ENCODE measurements at regions not wholly inside any gene's neighbourhood (a gene's known extent, or its start where the extent isn't known, plus 50 kb on each side); places are given as distances from the start of the nearest gene placed in this dataset.

DNA sequence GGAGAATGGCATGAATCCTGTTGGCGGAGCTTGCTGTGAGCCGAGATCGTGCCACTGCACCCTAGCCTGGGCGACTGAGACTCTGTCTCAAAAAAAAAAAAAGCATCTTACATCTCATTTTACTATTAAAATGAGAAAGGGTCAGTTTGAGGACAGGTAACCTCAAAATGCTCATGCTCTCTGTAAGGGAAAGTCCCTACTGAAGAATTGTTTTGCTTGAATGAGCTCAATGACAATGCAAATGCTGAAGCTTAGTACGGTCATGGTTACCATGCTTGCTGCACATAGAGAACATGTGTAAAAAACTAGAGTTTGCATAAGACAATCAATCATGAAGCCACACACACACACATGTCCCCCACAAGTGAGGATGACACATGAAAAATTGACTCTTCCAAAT lies 541.8 kb upstream of the AMELY start:
- Histone ChIP-seq H4K20me1 (ENCODE audit: insufficient read depth, low read length) (no peaks in the 10 kb centered on the region), H3K36me3 (ENCODE audit: insufficient read depth, low read length) (no peaks in the 10 kb centered on the region), H3K9me2 (ENCODE audit: low read depth, low read length) (no peaks in the 10 kb centered on the region), H3K27me3 (ENCODE audit: insufficient read depth, low read length) (no peaks in the 10 kb centered on the region), H3F3A (ENCODE audit: insufficient read depth, low read length) (no peaks in the 10 kb centered on the region), H3K4me1 (ENCODE audit: insufficient read depth, low read length, severe bottlenecking) (peaks cover 61% of the 10 kb centered on the region), H3K9ac (ENCODE audit: low read length) (peak overlapping the region; percentile 97), H3K9me3 (ENCODE audit: low read length) (no peaks in the 10 kb centered on the region), H3K79me2 (ENCODE audit: insufficient read depth, low read length) (no peaks in the 10 kb centered on the region), H2AFZ (ENCODE audit: low read length) (no peak overlapping the region), H3K4me3 (ENCODE audit: low read depth, low read length, poor library complexity, severe bottlenecking) (peak overlapping the region; percentile 71), H3K27ac (ENCODE audit: low read depth, low read length, poor library complexity, severe bottlenecking) (peak overlapping the region; percentile 92), H3K4me2 (ENCODE audit: low read length) (peak overlapping the region; percentile 87)
- TF ChIP-seq, protein P1, sequence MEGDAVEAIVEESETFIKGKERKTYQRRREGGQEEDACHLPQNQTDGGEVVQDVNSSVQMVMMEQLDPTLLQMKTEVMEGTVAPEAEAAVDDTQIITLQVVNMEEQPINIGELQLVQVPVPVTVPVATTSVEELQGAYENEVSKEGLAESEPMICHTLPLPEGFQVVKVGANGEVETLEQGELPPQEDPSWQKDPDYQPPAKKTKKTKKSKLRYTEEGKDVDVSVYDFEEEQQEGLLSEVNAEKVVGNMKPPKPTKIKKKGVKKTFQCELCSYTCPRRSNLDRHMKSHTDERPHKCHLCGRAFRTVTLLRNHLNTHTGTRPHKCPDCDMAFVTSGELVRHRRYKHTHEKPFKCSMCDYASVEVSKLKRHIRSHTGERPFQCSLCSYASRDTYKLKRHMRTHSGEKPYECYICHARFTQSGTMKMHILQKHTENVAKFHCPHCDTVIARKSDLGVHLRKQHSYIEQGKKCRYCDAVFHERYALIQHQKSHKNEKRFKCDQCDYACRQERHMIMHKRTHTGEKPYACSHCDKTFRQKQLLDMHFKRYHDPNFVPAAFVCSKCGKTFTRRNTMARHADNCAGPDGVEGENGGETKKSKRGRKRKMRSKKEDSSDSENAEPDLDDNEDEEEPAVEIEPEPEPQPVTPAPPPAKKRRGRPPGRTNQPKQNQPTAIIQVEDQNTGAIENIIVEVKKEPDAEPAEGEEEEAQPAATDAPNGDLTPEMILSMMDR (IDR thresholded peaks at IDR 0.05; ENCODE audit: low read length): no peak
- no peak for TF ChIP-seq EZH2 (IDR thresholded peaks at IDR 0.05; ENCODE audit: borderline replicate concordance, low read length)

DNA sequence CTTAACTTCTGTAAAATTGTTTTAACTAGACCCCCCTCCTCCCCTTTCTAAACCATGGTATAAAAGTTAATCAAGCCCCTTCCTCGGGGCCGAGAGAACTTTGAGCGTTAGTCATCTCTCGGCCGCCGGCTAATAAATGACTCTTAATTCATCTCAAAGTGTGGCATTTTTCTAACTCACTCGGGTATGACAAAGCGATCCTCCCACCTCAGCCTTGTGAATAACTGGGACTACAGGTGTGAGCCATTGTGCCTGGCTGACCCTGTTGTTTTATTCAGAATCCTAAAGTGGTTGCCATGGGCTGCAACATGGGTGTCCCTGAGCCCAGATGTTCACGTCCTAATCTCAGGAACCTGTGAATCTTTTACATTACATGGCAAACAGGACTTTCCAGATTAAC lies 540.7 kb upstream of the AMELY start:
- Histone ChIP-seq H3K9me3 (ENCODE audit: low read length) (no peaks in the 10 kb centered on the region), H3K4me2 (ENCODE audit: low read length) (peak overlapping the region; percentile 87), H2AFZ (ENCODE audit: low read length) (no peak overlapping the region), H3K27ac (ENCODE audit: low read depth, low read length, poor library complexity, severe bottlenecking) (peak overlapping the region; percentile 92), H3K4me3 (ENCODE audit: low read depth, low read length, poor library complexity, severe bottlenecking) (peak overlapping the region; percentile 71), H3K79me2 (ENCODE audit: insufficient read depth, low read length) (no peaks in the 10 kb centered on the region), H3K36me3 (ENCODE audit: insufficient read depth, low read length) (no peaks in the 10 kb centered on the region), H3F3A (ENCODE audit: insufficient read depth, low read length) (no peaks in the 10 kb centered on the region), H3K9ac (ENCODE audit: low read length) (peak overlapping the region; percentile 97), H3K4me1 (ENCODE audit: insufficient read depth, low read length, severe bottlenecking) (peaks cover 59% of the 10 kb centered on the region), H3K9me2 (ENCODE audit: low read depth, low read length) (no peaks in the 10 kb centered on the region), H3K27me3 (ENCODE audit: insufficient read depth, low read length) (no peaks in the 10 kb centered on the region), H4K20me1 (ENCODE audit: insufficient read depth, low read length) (no peaks in the 10 kb centered on the region)
- TF ChIP-seq EZH2 (IDR thresholded peaks at IDR 0.05; ENCODE audit: borderline replicate concordance, low read length): no peak
- TF ChIP-seq, protein P1 (IDR thresholded peaks at IDR 0.05; ENCODE audit: low read length): no peak

DNA sequence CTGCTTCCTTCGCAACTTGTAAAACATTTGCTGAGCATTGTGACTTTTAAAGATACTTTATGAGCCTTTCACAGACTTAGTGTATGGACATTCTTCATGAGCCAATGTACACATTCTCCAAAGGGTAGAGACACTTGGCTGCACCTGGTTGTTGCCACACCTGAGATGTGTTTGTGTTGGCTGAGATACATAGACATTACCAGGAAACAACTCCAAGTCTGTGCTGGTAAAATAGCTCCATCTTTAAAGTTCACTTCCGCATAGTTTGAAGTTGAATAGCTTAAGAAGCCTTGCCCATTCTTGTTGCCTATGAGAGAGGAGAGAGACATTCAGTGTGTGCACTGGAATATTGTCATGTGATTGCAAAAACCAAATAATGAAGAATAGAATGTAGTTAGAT lies 538.3 kb upstream of the AMELY start:
- no peaks in the 10 kb centered on the region for H3K9me3 ChIP-seq (ENCODE audit: low read length)
- H3K9ac ChIP-seq (ENCODE audit: low read length): no peak overlapping the region
- peak overlapping the region; percentile 45 for H3K27ac ChIP-seq (ENCODE audit: low read depth, low read length, poor library complexity, severe bottlenecking)
- no peaks in the 10 kb centered on the region for H3K79me2 ChIP-seq (ENCODE audit: insufficient read depth, low read length)
- H3K36me3 ChIP-seq (ENCODE audit: insufficient read depth, low read length): no peaks in the 10 kb centered on the region
- no peak overlapping the region for H3K4me2 ChIP-seq (ENCODE audit: low read length)
- no peak overlapping the region for H2AFZ ChIP-seq (ENCODE audit: low read length)
- TF ChIP-seq, protein P1 (IDR thresholded peaks at IDR 0.05; ENCODE audit: low read length): no peak
- no peak for TF ChIP-seq EZH2 (IDR thresholded peaks at IDR 0.05; ENCODE audit: borderline replicate concordance, low read length)
- no peaks in the 10 kb centered on the region for H3F3A ChIP-seq (ENCODE audit: insufficient read depth, low read length)
- H4K20me1 ChIP-seq (ENCODE audit: insufficient read depth, low read length): no peaks in the 10 kb centered on the region
- peaks cover 56% of the 10 kb centered on the region for H3K4me1 ChIP-seq (ENCODE audit: insufficient read depth, low read length, severe bottlenecking)
- no peak overlapping the region for H3K4me3 ChIP-seq (ENCODE audit: low read depth, low read length, poor library complexity, severe bottlenecking)
- H3K9me2 ChIP-seq (ENCODE audit: low read depth, low read length): no peaks in the 10 kb centered on the region
- H3K27me3 ChIP-seq (ENCODE audit: insufficient read depth, low read length): no peaks in the 10 kb centered on the region
